ENCODE measurements at regions not wholly inside any gene's neighbourhood (a gene's known extent, or its start where the extent isn't known, plus 50 kb on each side); places are given as distances from the start of the nearest gene placed in this dataset.

- ChIA-PET CTCF (no interaction called here), POLR2A (no interaction called here)
- Histone ChIP-seq H3K36me3 (ENCODE audit: control insufficient read depth, insufficient read depth, low read length) (no peaks in the 10 kb centered on the region), H3K4me3 (ENCODE audit: low read depth, low read length) (no peak overlapping the region), H3K27me3 (ENCODE audit: control insufficient read depth, insufficient read depth, low read length) (no peaks in the 10 kb centered on the region)
- DNase-seq (ENCODE audit: low read depth): no peak
- no peak for TF ChIP-seq CTCF (IDR thresholded peaks at IDR 0.05; ENCODE audit: insufficient read depth, low read depth, low read length)
These were observed 298.0 kb upstream of the SOX11 start for GRCh38 chr2:5394223-5394622.

GRCh38 chr2:5401115-5401657 lies 291.0 kb upstream of the SOX11 start:
- CTCF ChIA-PET: interaction anchor here (0.7 kb wide), 1 partner anchor 520 kb away, joined by 3 read pairs; no protein-coding TSS in a partner anchor
- POLR2A ChIA-PET: no interaction called here
- Histone ChIP-seq H3K36me3 (ENCODE audit: control insufficient read depth, insufficient read depth, low read length) (no peaks in the 10 kb centered on the region), H3K4me3 (ENCODE audit: low read depth, low read length) (no peak overlapping the region), H3K27me3 (ENCODE audit: control insufficient read depth, insufficient read depth, low read length) (no peaks in the 10 kb centered on the region)
- no peak for DNase-seq (ENCODE audit: low read depth)
- TF ChIP-seq CTCF (IDR thresholded peaks at IDR 0.05; ENCODE audit: insufficient read depth, low read depth, low read length): no peak

GRCh38 chr2:5403392-5403791 lies 288.8 kb upstream of the SOX11 start:
- no peaks in the 10 kb centered on the region for H3K27me3 ChIP-seq (ENCODE audit: control insufficient read depth, insufficient read depth, low read length)
- POLR2A ChIA-PET: no interaction called here
- CTCF ChIA-PET: no interaction called here
- no peaks in the 10 kb centered on the region for H3K36me3 ChIP-seq (ENCODE audit: control insufficient read depth, insufficient read depth, low read length)
- TF ChIP-seq CTCF (IDR thresholded peaks at IDR 0.05; ENCODE audit: insufficient read depth, low read depth, low read length): no peak
- DNase-seq (ENCODE audit: low read depth): no peak
- H3K4me3 ChIP-seq (ENCODE audit: low read depth, low read length): no peak overlapping the region

GRCh38 chr2:5409898-5410381 lies 282.2 kb upstream of the SOX11 start:
- DNase-seq (ENCODE audit: low read depth): no peak
- no peak for TF ChIP-seq CTCF (IDR thresholded peaks at IDR 0.05; ENCODE audit: insufficient read depth, low read depth, low read length)
- Histone ChIP-seq H3K27me3 (ENCODE audit: control insufficient read depth, insufficient read depth, low read length) (no peaks in the 10 kb centered on the region), H3K36me3 (ENCODE audit: control insufficient read depth, insufficient read depth, low read length) (no peaks in the 10 kb centered on the region), H3K4me3 (ENCODE audit: low read depth, low read length) (no peak overlapping the region)
- CTCF ChIA-PET: no interaction called here
- POLR2A ChIA-PET: no interaction called here

GRCh38 chr2:5410991-5411700 lies 281.0 kb upstream of the SOX11 start:
- Histone ChIP-seq H3K4me3 (ENCODE audit: low read depth, low read length) (no peak overlapping the region), H3K36me3 (ENCODE audit: control insufficient read depth, insufficient read depth, low read length) (no peaks in the 10 kb centered on the region), H3K27me3 (ENCODE audit: control insufficient read depth, insufficient read depth, low read length) (no peaks in the 10 kb centered on the region)
- CTCF ChIA-PET: no interaction called here
- POLR2A ChIA-PET: no interaction called here
- DNase-seq (ENCODE audit: low read depth): no peak
- TF ChIP-seq CTCF (IDR thresholded peaks at IDR 0.05; ENCODE audit: insufficient read depth, low read depth, low read length): no peak

Data from BJ (cell line).